ENCODE measurements at regions not wholly inside any gene's neighbourhood (a gene's known extent, or its start where the extent isn't known, plus 50 kb on each side); places are given as distances from the start of the nearest gene placed in this dataset.

DNA sequence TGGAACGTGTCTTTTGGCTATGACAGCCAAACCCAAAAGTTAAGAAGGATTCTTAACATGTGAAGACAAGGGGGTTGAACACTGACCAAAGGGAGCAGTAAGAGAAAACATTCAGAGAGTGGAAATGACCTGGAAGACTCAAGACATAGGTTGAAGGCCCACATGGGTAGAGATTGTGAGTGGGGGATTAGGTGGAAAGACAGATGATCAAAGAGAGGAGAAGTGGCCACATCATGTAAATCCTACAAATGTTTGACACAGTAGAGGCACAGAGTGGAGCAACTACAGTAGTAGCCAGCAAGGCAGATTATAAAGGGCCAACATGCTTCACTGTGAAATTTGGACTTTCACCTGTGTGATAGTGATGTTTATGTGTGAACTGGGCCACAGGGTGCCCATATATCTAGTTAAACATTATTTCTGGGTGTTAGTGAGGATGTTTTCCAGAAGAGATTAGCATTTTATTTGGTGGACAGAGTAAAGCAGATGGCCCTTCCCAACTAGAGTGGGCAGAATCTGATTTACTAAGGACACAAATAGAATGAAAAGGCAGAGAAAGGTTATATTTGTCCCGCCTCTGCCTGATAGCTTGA lies 559.3 kb downstream of the RAB28 start:
- no peak overlapping the region for H3K27ac ChIP-seq (ENCODE audit: low read depth in 1 of 2, low read length in 2 of 2)
- H3K4me3 ChIP-seq (ENCODE audit: low read length), result no peak overlapping the region
- no peak for ATAC-seq (ENCODE audit: poor library complexity)
- no peaks in the 10 kb centered on the region for H3K4me1 Mint-ChIP-seq (ENCODE audit: low read depth)
- H3K36me3 Mint-ChIP-seq (ENCODE audit: low read depth), result no peaks in the 10 kb centered on the region
- CTCF ChIA-PET, result no interaction called here
- H3K9me3 ChIP-seq (ENCODE audit: control insufficient read depth in 1 of 2, insufficient read depth in 1 of 2, low read length in 2 of 2), result no peaks in the 10 kb centered on the region
- no peak overlapping the region for H3K27ac Mint-ChIP-seq
- POLR2A ChIA-PET, result no interaction called here
- H3K9me3 Mint-ChIP-seq, result peaks cover 1% of the 10 kb centered on the region
- H3K27me3 ChIP-seq (ENCODE audit: control insufficient read depth in 1 of 2, insufficient read depth in 2 of 2, low read length in 2 of 2), result no peaks in the 10 kb centered on the region
- TF ChIP-seq, protein P1, sequence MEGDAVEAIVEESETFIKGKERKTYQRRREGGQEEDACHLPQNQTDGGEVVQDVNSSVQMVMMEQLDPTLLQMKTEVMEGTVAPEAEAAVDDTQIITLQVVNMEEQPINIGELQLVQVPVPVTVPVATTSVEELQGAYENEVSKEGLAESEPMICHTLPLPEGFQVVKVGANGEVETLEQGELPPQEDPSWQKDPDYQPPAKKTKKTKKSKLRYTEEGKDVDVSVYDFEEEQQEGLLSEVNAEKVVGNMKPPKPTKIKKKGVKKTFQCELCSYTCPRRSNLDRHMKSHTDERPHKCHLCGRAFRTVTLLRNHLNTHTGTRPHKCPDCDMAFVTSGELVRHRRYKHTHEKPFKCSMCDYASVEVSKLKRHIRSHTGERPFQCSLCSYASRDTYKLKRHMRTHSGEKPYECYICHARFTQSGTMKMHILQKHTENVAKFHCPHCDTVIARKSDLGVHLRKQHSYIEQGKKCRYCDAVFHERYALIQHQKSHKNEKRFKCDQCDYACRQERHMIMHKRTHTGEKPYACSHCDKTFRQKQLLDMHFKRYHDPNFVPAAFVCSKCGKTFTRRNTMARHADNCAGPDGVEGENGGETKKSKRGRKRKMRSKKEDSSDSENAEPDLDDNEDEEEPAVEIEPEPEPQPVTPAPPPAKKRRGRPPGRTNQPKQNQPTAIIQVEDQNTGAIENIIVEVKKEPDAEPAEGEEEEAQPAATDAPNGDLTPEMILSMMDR (IDR thresholded peaks at IDR 0.05), result no peak
- no peak for DNase-seq
- no peaks in the 10 kb centered on the region for H3K4me1 ChIP-seq (ENCODE audit: insufficient read depth, low read length)
- intact Hi-C loops (cut with DNase I, micrococcal nuclease), result no loop called here
- H3K4me3 Mint-ChIP-seq, result no peak overlapping the region
- no peaks in the 10 kb centered on the region for H3K27me3 Mint-ChIP-seq
- no peaks in the 10 kb centered on the region for H3K36me3 ChIP-seq (ENCODE audit: insufficient read depth, low read length)

DNA sequence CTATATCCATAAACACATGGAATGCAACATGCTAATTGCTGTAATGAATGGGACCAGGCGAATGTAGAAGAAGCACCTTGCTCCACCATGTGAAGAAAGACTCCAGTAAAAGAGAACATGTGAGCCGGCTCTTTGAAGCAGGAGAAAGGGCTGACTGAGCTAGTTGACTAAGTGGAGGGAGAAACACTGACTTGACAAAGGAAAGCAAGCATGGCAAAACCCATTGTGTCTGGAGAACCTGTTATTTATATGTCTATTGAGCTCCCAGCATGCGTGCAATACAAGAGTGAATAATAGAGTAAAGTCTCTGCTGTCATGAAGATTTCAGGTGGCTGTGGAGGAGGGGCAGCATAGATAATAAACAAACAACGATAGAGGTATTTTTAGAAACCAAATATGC lies 559.9 kb downstream of the RAB28 start:
- H3K4me1 Mint-ChIP-seq (ENCODE audit: low read depth), result no peaks in the 10 kb centered on the region
- H3K27me3 ChIP-seq (ENCODE audit: control insufficient read depth in 1 of 2, insufficient read depth in 2 of 2, low read length in 2 of 2), result no peaks in the 10 kb centered on the region
- H3K4me3 Mint-ChIP-seq, result no peak overlapping the region
- no peaks in the 10 kb centered on the region for H3K4me1 ChIP-seq (ENCODE audit: insufficient read depth, low read length)
- DNase-seq (no peak), ATAC-seq (ENCODE audit: poor library complexity) (no peak)
- H3K36me3 Mint-ChIP-seq (ENCODE audit: low read depth), result no peaks in the 10 kb centered on the region
- TF ChIP-seq, protein P1 (IDR thresholded peaks at IDR 0.05), result no peak
- H3K27ac ChIP-seq (ENCODE audit: low read depth in 1 of 2, low read length in 2 of 2), result no peak overlapping the region
- no peak overlapping the region for H3K27ac Mint-ChIP-seq
- no peaks in the 10 kb centered on the region for H3K9me3 Mint-ChIP-seq
- H3K36me3 ChIP-seq (ENCODE audit: insufficient read depth, low read length), result no peaks in the 10 kb centered on the region
- no peaks in the 10 kb centered on the region for H3K9me3 ChIP-seq (ENCODE audit: control insufficient read depth in 1 of 2, insufficient read depth in 1 of 2, low read length in 2 of 2)
- CTCF ChIA-PET, result no interaction called here
- H3K27me3 Mint-ChIP-seq, result no peaks in the 10 kb centered on the region
- no peak overlapping the region for H3K4me3 ChIP-seq (ENCODE audit: low read length)
- POLR2A ChIA-PET, result no interaction called here
- intact Hi-C loops (cut with DNase I, micrococcal nuclease), result no loop called here

DNA sequence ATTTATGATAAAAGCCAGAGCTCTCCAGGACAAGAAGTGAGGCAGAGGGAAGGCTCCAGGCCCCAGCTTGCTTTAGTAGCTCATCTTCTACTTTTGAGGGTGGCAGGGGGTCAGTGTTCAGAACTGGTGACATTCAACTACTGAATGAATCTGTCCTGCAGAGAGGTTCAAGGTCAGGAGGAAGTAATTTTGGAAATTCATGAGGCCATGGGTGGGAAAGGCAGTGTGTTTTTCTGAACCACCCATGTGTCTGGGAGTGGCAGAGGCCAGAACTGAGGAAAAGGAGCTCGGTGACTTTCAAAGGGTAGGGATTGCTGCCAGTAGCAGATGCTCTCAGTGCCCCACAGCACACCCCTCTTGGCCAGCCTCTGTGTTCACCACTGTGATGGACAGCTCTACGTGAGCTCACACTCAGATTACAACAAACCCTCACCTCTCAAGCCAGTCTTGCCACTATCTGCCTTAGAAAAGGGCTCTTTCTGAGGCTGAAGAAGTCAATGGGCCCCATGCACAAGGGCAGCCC lies 571.2 kb downstream of the RAB28 start:
- no peak overlapping the region for H3K27ac Mint-ChIP-seq
- no peaks in the 10 kb centered on the region for H3K36me3 ChIP-seq (ENCODE audit: insufficient read depth, low read length)
- H3K9me3 Mint-ChIP-seq, result peaks cover 9% of the 10 kb centered on the region
- H3K36me3 Mint-ChIP-seq (ENCODE audit: low read depth), result no peaks in the 10 kb centered on the region
- peaks cover 4 to 11% of the 10 kb centered on the region in 2 experiments for H3K9me3 ChIP-seq (ENCODE audit: control insufficient read depth in 1 of 2, insufficient read depth in 1 of 2, low read length in 2 of 2)
- ATAC-seq (ENCODE audit: poor library complexity) (no peak), DNase-seq (no peak)
- H3K27ac ChIP-seq (ENCODE audit: low read depth in 1 of 2, low read length in 2 of 2), result no peak overlapping the region
- H3K4me3 ChIP-seq (ENCODE audit: low read length), result no peak overlapping the region
- TF ChIP-seq, protein P1 (IDR thresholded peaks at IDR 0.05), result no peak
- no peaks in the 10 kb centered on the region for H3K4me1 ChIP-seq (ENCODE audit: insufficient read depth, low read length)
- intact Hi-C loops (cut with DNase I, micrococcal nuclease), result no loop called here
- no peaks in the 10 kb centered on the region for H3K4me1 Mint-ChIP-seq (ENCODE audit: low read depth)
- CTCF ChIA-PET, result no interaction called here
- H3K4me3 Mint-ChIP-seq, result no peak overlapping the region
- H3K27me3 ChIP-seq (ENCODE audit: control insufficient read depth in 1 of 2, insufficient read depth in 2 of 2, low read length in 2 of 2), result no peaks in the 10 kb centered on the region
- H3K27me3 Mint-ChIP-seq, result no peaks in the 10 kb centered on the region
- POLR2A ChIA-PET, result no interaction called here
